ENCODE measurements at regions not wholly inside any gene's neighbourhood (a gene's known extent, or its start where the extent isn't known, plus 50 kb on each side); places are given as distances from the start of the nearest gene placed in this dataset.
"Not testable (repeated sequence)": the region's sequence is repeated elsewhere in the genome, so short reads cannot be mapped to it uniquely, and the experiment has no call there.

DNA sequence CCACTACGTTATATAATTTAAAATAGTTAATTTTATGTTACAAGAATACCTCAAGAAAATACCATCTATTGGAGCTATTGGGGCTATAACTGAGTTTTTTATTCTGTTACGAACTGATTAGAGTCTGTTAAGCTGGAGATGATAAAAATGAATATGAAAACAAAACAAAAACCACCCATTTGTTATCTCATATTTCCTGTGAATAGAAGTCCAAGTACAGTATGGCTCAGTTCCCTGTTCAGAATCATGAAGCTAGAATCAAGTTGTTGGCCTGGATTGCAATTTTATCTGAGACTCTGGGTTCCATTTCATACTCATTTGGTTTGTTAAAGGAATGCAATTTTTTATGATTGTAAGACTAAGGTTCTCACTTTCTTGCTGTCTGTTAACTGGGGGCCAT lies 319.1 kb upstream of the PCDH18 start:
- no peak for DNase-seq

DNA sequence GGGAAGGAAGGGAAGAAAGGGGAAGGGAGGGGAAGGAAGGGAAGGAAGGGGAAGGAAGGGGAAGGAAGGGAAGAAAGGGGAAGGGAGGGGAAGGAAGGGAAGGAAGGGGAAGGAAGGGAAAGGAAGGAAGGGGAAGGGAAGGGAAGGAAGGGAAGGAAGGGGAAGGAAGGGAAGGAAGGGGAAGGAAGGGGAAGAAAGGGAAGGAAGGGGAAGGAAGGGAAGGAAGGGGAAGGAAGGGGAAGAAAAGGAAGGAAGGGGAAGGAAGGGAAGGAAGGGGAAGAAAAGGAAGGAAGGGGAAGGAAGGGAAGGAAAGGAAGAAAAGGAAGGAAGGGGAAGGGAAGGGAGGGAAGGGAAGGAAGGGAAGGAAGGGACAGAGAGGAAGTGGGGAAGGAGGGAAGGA lies 295.7 kb upstream of the PCDH18 start:
- not testable (repeated sequence) for DNase-seq

DNA sequence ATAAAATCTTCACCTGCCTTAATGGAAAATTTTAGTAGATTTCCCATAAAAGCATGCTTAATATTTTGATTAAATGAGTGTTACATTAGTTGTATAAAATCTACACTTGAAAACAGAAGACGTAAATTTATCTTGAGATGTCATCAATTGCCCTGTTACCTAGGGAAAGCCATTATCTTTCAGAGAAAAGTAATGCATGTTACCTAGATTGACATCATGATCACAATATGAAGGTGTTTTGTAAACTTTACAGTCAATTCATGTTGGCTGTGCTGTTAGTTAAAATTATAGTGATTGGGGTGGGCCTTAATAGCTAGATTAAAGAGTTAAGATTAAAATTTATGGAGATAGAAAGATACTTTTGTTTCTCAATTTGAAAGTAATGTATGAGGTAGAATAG lies 293.2 kb upstream of the PCDH18 start:
- DNase-seq: no peak

DNA sequence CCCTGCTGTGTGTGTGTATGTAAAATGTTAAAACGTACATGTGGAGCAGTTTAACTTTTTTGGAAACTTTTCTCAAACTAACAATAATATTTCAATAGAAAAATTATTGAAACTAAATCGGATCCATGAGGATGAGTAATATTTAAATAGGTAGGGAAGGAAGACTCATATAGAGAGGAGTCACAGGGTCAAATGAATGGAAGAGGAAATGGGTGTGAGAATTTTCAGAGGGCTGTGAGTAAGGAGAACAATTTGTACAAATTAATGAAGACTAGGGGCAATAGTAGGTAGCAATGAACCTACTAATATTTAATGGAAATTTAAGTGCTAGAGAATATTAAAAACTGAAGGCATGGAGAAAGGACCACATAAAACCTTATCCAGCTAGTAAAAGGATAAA lies 290.7 kb upstream of the PCDH18 start:
- DNase-seq: no peak

DNA sequence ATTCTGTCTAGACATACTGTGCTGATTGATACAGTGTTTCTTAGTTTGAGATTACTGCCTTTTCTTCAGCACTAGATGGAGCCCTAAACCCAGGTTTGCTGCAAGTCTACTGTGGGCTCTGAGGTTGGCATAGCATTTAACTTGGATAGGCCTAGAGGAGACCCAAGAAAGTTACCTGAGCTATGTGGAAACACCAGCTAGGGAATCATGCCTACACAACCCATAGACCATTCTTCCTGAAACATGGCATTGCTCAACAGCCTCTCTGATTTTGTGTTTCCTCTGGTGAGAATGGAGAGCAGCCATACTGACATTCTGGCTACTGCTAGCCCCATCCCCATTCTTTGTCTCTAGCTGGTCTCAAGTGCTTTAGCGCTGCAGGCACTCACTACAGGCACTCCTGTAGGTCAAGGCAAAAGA lies 287.7 kb upstream of the PCDH18 start:
- no peak for DNase-seq

DNA sequence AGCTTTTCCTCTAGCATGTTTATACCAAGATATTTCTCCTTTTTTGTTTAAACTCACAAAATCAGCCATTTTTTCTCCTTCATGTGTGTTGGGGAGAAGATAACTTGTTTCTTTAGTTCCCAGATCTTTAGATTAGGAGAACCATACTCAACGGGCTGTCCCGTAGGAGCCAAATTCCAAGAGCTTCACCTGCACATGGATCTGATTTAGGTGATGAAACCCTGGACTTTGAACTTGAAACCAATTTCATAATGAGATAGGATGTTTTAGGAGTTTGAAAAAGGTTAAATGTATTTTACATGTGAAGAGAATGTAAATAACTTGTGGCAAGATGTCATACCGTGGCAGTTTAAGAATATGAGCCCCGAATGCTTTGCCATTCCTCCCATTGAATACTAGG lies 280.0 kb upstream of the PCDH18 start:
- no peak for DNase-seq

DNA sequence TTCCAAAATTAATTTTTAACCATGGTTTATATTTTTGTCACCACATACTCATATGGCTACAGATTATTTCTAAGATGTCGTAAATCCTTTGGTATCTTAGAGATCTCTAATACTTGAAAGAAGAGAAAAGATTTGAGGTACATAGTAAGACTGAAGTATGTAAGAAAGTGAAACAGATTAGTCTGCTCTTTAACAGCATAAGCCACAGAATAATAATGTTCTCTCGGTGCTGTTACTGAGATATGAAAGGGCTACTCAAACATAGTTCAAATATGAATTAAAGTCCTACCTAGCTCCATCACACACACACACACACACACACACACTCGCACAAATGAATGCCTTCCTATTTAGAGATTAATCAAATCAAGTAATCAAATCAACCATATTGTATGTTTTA lies 274.1 kb upstream of the PCDH18 start:
- no peak for DNase-seq

DNA sequence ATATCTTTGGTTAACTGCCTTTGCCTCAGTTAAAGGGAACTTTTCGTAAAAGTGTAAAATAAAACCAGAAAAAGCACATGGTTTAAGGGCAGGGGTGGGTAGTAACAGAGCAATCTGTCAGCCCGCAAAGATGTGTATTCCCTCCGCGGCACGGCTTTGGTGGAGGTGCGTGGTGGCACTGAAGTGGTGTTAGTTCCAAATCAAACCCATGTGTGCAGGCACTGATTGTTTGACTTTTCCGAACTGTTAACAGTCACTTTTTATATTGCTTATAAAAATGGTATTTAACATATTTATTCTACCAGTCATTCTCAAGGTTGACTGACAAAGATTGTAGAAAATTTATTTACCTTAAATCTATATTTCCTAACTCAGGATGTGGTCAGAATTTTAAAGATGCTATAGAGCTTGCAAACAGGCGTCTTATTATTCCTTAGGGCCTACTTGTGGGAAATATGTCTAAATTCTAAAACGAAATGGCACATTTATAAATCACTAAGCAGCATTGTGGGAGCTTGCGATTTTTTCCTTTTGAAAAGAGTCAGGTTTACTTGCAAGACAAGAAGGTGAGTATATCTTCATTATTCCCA lies 272.7 kb upstream of the PCDH18 start:
- DNase-seq: no peak

DNA sequence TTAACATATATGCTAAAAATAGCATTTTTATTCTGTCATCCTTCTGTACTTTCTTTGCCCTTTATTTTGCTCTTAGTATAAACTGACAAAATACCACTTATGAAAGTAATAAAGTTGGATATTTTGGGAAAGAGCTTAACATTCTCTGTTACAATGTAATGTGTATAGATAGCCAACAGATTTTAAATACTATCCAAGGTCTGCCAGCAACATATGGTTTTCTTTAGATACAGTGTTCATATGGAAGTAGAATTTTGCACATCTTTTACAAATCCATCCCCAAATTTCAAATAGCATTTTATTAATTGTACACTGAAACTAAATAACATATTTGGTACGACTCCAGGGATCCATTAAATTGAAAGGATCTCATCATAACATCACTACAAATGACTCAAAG lies 268.6 kb upstream of the PCDH18 start:
- DNase-seq: no peak

DNA sequence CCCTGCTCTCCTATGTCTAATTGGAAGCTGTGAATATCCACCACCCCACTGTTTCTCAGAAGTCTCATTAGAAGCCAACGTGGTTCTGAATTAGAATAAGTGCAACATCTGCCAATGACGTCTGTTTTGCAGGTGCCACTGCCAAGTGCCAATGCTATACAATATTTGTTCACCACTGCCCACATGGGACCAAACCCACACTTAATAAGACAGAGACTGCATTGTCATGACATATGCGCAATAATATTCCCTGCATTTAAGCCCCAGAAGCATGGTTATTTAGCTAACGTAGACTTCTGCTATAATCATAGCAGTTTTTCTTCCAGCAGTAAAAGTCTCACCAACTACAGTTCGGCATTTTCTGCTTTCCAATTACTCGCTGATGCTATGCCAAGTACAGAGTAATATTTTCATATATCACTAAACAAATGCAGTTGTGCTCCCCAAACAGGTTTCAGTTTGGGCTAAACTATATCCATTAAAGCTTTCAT lies 262.5 kb upstream of the PCDH18 start:
- no peak for DNase-seq

DNA sequence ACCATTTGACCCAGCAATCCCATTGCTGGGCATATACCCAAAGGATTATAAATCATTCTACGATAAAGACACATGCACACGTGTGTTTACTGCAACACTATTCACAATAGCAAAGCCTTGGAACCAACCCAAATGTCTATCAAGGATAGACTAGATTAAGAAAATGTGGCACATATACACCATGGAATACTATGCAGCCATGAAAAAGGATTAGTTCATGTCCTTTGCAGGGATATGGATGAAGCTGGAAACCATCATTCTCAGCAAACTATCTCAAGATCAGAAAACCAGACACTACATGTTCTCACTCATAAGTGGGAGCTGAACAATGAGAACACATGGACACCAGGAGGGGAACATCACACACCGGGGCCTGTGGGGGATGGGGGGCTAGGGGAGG lies 257.0 kb upstream of the PCDH18 start:
- DNase-seq: not testable (repeated sequence)

DNA sequence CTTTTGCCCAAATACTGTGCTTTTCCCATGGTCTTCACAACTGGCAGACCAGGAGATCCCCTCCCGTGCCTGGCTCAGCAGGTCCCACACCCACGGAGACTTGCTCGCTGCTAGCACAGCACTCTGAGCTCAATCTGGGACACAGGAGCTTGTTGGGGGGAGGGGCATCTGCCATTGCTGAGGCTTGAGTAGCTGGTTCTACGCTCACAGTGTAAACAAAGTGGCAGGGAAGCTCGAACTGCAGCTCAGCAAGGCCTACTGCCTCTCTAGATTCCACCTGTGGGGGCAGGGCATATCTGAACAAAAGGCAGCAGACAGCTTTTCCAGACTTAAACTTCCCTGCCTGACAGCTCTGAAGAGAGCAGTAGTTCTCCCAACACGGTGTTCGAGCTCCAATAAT lies 251.6 kb upstream of the PCDH18 start:
- DNase-seq: not testable (repeated sequence)

DNA sequence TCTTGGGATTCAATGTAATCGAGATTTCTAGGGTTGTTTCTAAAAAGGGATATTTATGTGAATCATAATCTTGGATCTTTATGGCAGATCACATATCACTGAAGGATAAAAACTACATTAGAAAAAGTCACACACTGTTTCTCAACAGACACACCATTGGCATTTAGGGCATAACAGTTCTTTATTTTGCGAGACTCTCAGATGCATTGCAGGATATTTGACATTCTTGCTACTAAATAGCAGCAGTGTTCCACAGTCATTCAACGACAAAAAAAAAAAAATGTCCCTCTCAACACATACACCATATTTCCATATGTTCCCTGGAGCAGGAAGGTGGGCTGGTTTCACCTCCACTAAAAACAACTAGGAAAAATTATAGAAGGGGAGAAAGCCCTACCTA lies 243.4 kb upstream of the PCDH18 start:
- no peak for DNase-seq

DNA sequence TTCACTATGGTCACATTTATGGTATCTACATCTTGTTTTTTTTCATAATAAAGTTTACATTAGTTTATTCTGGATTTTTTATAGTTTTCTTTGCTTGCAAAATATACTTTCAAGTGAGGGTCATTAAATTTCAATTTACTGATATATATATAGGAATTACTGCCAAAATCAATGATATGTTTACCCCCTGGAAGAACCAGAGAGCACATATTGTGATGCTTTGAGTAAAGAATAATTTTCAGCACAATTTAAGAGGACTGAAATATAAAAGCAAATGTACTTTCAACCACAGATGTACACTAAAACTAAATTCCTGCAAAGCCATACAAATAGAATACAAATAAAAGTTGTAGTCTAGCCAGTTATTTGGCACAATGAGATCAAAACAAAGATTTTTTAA lies 242.2 kb upstream of the PCDH18 start:
- no peak for DNase-seq

DNA sequence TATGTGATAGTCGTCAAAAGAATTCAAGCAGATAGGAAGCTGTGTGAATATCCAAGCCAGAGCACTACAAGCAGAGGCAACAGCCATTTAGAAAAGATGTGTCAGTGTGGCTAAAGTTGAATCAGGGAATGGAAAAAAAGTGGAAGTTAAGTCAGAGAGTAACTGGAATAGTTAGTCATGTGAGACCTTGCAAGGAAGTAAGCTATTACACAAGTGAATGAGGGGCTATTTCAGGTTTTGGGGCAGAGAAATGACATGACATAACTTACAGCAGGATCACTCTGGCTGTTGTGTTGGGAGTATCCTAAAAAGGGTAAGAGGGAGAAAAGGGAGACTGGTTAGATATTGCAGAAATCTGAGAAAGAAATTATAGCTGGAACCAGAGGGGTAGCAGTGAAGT lies 236.6 kb upstream of the PCDH18 start:
- no peak for DNase-seq

DNA sequence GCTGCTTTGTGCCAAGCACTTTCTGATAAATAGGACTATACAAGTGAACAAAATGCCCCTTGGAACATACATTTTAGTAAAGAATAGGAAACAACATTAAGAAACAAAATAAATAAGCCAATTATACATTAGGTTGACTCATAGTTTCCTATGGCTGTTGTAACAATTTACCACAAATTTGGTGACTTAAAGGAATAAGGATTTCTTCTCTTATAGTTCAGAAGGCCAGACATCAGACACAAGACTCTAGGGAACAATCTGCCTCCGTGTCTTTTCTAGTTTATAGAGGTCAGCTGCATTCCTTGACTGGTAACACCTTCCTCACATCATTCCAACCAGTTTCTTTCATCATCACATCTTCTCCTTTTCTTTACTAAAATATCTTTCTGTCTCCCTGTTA lies 235.9 kb upstream of the PCDH18 start:
- DNase-seq: no peak

DNA sequence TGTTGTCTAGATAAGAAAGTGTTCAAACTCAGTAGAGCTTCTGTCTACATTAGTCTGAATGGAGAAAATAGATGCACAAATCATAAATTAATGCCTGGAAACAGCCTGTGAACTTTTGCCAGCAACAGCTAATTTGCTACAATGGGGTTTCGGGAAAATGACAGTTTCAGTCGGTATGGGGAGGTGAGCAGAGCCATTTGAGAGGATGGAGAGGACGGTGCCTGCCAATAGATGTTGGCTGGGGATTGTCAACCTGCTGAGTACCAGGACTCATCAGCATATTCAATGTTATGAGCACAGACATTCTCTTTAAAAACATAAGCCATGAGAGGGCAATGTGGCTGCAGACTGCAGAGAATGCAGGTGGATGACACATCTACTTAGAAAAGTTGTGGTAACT lies 230.3 kb upstream of the PCDH18 start:
- no peak for DNase-seq

DNA sequence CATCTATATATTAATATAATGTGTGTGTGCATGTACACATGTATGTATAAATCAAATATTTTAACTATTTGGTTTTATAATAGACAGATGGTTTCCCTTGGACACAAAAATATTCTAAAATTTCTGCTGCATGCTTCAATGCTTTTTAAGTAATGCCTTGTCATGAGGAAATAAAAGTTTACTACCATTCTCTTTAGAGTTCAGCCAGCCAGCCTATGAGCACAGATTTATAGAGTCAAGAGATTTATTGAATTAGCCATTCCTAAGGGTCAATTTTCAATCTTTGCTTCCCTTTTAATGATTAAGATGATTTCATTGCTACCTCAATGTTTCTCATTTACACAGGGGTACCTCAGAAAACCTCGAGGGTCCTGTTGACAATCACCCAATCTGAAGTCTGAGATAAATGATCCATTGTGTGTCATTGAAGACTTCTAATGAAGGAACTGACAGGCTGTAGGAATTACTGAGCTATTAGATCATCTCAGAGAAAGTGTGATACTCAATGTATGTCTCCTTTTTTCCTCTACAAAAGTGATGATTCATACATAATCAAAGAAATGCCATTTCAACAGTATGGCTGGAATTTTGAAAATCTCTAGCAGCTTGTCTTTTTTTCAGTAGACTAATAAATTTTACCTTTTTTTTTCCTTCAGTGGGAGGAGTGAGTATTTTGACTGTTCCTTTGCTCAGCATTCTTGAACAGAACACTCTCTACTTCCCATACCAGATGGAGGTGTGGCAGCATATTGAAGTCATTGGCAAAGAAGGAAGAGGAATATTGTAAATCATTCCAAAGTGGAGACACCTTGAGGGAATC lies 222.6 kb upstream of the PCDH18 start:
- DNase-seq: no peak

DNA sequence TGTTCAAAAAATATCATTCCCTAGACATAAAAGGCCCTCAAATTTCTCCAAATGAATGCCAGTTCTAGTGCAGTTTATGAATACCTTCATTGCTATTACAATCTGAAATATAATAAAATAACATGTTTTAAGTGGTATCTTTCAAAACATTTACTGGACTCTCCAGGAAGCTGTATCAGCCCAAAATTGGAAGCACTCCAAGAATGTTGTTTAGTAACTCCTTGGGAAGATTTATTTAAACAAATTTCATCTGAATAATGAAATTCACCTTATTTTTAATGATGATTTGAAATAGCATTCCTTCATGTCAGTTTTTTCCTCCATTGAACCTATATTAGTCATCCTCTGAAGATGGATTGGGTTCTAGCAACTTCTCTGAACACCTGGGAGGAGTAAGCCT lies 217.2 kb upstream of the PCDH18 start:
- DNase-seq: no peak

DNA sequence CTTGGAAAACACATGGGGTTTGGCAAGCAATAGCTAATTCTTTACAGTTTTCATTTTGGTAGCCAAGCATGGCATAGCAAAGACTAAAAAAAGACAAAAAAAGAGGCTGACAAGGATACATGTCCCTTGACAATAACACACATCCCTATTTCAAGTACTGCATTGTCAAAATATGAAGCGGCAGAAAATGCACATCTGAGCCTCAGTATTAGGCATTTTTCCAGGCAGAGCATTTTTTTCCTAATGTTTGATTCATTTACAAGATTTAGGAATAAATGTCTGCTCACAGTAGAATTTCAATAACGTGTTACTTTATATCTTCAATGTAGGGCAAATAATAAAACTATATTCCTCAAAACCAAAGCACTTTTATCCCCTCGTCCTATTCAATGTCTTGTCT lies 216.3 kb upstream of the PCDH18 start:
- DNase-seq: no peak

DNA sequence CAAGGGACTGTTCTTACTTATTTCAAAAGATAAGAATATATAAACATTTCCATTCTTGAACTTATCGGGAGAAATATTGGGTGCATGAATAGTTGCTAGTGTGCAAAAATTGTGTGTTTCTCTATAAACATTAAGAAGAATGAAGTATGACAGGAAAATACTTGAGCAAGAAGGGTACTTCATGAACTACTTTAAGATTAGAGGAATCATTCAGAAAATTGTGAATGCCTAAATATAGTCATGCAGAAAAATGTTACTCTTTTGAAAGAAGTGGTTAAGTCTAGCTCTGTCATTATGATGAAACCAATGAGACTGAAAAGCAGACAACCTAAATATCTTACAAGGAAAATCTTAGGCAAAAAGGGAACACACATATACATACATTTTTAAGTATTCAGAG lies 207.8 kb upstream of the PCDH18 start:
- DNase-seq: no peak

DNA sequence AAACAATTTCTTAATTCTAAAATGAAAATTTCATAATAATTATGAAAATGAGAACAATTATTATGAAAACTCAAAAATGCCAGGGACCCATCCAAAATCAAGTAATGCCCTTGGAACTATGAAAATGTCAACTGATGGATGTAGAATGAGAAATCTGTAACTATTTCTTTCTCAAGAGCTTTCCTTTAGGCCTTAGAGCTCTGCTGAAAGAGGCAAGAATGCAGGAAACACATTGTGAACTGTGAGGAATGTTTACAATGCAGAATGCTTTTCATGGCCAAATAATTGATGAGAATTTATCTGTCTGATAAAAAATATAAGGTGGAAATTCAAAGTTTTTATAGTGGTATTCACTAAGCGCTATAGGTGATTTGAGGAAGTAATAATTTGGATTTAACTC lies 207.1 kb upstream of the PCDH18 start:
- no peak for DNase-seq

DNA sequence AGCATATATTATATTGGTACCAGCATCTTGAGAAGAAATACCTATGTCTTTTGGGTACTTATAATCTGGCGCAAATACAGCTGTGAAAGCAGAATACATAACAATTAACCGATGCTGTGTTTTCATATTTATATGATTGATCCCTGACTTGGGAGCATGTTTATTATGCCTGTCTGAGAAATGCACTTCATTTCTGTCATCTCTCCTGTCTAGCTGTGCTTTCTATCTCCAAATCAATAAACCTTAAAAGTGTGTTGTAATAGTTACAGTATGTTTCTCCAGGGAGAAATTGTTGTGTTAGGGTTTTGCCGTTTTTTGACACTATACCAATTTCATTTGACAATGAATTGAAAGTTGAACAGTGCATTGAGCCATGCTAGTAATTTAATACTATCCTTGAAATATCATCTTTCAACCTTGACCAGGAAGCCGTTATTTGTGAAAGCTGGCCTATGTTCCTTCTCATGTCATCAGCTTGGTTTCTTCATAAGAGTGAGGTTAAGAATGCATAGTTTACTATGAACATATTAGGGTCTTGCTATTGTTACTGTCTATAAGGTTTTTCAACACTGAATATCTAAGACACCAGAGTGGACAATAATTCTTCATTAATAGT lies 206.2 kb upstream of the PCDH18 start:
- no peak for DNase-seq

DNA sequence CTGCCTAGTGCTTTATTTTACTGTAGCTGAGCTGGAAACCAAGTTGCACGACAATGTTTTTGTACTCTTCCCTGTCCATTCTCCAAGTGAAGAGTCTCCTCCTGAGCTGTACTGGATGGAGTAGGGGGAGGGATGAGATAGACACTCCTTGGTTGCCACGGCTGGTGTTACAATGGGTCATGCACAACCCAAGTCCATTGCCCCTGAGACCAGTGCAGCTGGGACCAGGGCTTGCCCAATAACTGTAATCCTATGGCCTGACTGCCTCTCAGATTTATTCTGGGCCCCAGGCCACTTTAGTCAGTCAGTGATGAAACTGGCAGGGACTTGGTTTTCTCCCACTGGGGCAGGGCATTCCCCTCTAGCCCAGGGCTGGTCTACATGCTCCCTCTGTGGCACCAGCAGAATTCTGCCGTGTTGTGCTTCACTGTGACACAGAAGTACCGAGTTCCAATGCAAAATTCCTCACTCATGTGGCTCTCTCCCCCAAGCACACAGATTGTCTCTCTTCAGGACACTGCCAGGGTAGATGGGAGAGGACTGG lies 203.3 kb upstream of the PCDH18 start:
- DNase-seq: no peak
